ENCODE measurements at regions not wholly inside any gene's neighbourhood (a gene's known extent, or its start where the extent isn't known, plus 50 kb on each side); places are given as distances from the start of the nearest gene placed in this dataset.

- no peak overlapping the region for H3K9ac ChIP-seq (ENCODE audit: low read depth, low read length, poor library complexity)
- no peak overlapping the region for H2BK12ac ChIP-seq (ENCODE audit: low read length)
- no peak overlapping the region for H4K91ac ChIP-seq (ENCODE audit: low read depth, low read length, poor library complexity)
- H4K8ac ChIP-seq (ENCODE audit: low read depth, low read length) = no peak overlapping the region
- no peak overlapping the region for H2BK120ac ChIP-seq (ENCODE audit: low read depth, low read length)
- no peaks in the 10 kb centered on the region for H3K27me3 ChIP-seq (ENCODE audit: control insufficient read depth in 3 of 3, insufficient read depth in 3 of 3, low read depth in 1 of 3, low read length in 3 of 3)
- H3K9me3 ChIP-seq (replicated peaks in 1 of 2; ENCODE audit: control insufficient read depth in 2 of 2, insufficient read depth in 1 of 2, low read depth in 1 of 2, low read length in 2 of 2) = peaks cover 2 to 6% of the 10 kb centered on the region in 2 donors
- no peaks in the 10 kb centered on the region for H3K36me3 ChIP-seq (replicated peaks in 1 of 2; ENCODE audit: control insufficient read depth in 2 of 2, insufficient read depth in 2 of 2, low read length in 2 of 2)
- H3K14ac ChIP-seq (ENCODE audit: low read length) = no peak overlapping the region
- H3K18ac ChIP-seq (ENCODE audit: low read length) = no peak overlapping the region
- no peak overlapping the region for H2BK15ac ChIP-seq (ENCODE audit: low read length)
- H3K79me1 ChIP-seq (ENCODE audit: low read depth, low read length) = no peaks in the 10 kb centered on the region
- H3K27ac ChIP-seq (replicated peaks; ENCODE audit: low read length) = no peak overlapping the region
- H3K4ac ChIP-seq (ENCODE audit: low read length) = no peak overlapping the region
- no peak overlapping the region for H3K23ac ChIP-seq (ENCODE audit: low read depth, low read length, poor library complexity)
- no peak overlapping the region for H2BK5ac ChIP-seq (ENCODE audit: low read length)
- no peak overlapping the region for H3K4me3 ChIP-seq (ENCODE audit: low read length in 2 of 2)
- no peak overlapping the region for H2AK5ac ChIP-seq (ENCODE audit: low read depth, low read length)
- H2AFZ ChIP-seq (ENCODE audit: low read length) = no peak overlapping the region
- DNase-seq (ENCODE audit: low spot score) = no peak
- peaks cover 1 to 2% of the 10 kb centered on the region in 2 donors for H3K4me1 ChIP-seq (ENCODE audit: control insufficient read depth in 2 of 2, insufficient read depth in 1 of 2, low read depth in 1 of 2, low read length in 2 of 2)
- WGBS, 2 donors (ENCODE audit: extremely low coverage in 2 of 2, insufficient read length in 2 of 2, insufficient replicate concordance in 1 of 2) = no CpG with 5 or more reads among the region's 4 CpGs
- no peak overlapping the region for H3K4me2 ChIP-seq (ENCODE audit: insufficient read depth, low read length, poor library complexity, severe bottlenecking)
Observed at GRCh38 chr1:244318078-244318477, 133.6 kb downstream of the ADSS2 start.

GRCh38 chr1:244318512-244318911 lies 133.2 kb downstream of the ADSS2 start:
- Histone ChIP-seq H2BK15ac (ENCODE audit: low read length) (no peak overlapping the region), H3K4me3 (ENCODE audit: low read length in 2 of 2) (no peak overlapping the region), H3K36me3 (replicated peaks in 1 of 2; ENCODE audit: control insufficient read depth in 2 of 2, insufficient read depth in 2 of 2, low read length in 2 of 2) (no peaks in the 10 kb centered on the region), H3K9me3 (replicated peaks in 1 of 2; ENCODE audit: control insufficient read depth in 2 of 2, insufficient read depth in 1 of 2, low read depth in 1 of 2, low read length in 2 of 2) (peaks cover 2 to 6% of the 10 kb centered on the region in 2 donors), H3K4me2 (ENCODE audit: insufficient read depth, low read length, poor library complexity, severe bottlenecking) (no peak overlapping the region), H2AK5ac (ENCODE audit: low read depth, low read length) (no peak overlapping the region), H2BK5ac (ENCODE audit: low read length) (no peak overlapping the region), H3K79me1 (ENCODE audit: low read depth, low read length) (no peaks in the 10 kb centered on the region), H3K4ac (ENCODE audit: low read length) (no peak overlapping the region), H3K27ac (replicated peaks; ENCODE audit: low read length) (no peak overlapping the region), H4K8ac (ENCODE audit: low read depth, low read length) (no peak overlapping the region), H2AFZ (ENCODE audit: low read length) (no peak overlapping the region), H3K23ac (ENCODE audit: low read depth, low read length, poor library complexity) (no peak overlapping the region), H3K4me1 (ENCODE audit: control insufficient read depth in 2 of 2, insufficient read depth in 1 of 2, low read depth in 1 of 2, low read length in 2 of 2) (peaks cover 1 to 2% of the 10 kb centered on the region in 2 donors), H2BK12ac (ENCODE audit: low read length) (no peak overlapping the region), H3K18ac (ENCODE audit: low read length) (no peak overlapping the region), H4K91ac (ENCODE audit: low read depth, low read length, poor library complexity) (no peak overlapping the region), H3K27me3 (ENCODE audit: control insufficient read depth in 3 of 3, insufficient read depth in 3 of 3, low read depth in 1 of 3, low read length in 3 of 3) (no peaks in the 10 kb centered on the region), H3K9ac (ENCODE audit: low read depth, low read length, poor library complexity) (no peak overlapping the region), H3K14ac (ENCODE audit: low read length) (no peak overlapping the region), H2BK120ac (ENCODE audit: low read depth, low read length) (no peak overlapping the region)
- DNase-seq (ENCODE audit: low spot score) = no peak
- no CpG with 5 or more reads among the region's 5 CpGs for WGBS, 2 donors (ENCODE audit: extremely low coverage in 2 of 2, insufficient read length in 2 of 2, insufficient replicate concordance in 1 of 2)

GRCh38 chr1:244319283-244320132 lies 132.2 kb downstream of the ADSS2 start:
- no peak overlapping the region for H4K91ac ChIP-seq (ENCODE audit: low read depth, low read length, poor library complexity)
- WGBS, 2 donors (ENCODE audit: extremely low coverage in 2 of 2, insufficient read length in 2 of 2, insufficient replicate concordance in 1 of 2) = no CpG with 5 or more reads among the region's 9 CpGs
- no peak overlapping the region for H2BK15ac ChIP-seq (ENCODE audit: low read length)
- H2BK12ac ChIP-seq (ENCODE audit: low read length) = no peak overlapping the region
- H3K14ac ChIP-seq (ENCODE audit: low read length) = no peak overlapping the region
- H4K8ac ChIP-seq (ENCODE audit: low read depth, low read length) = no peak overlapping the region
- peaks cover 2 to 6% of the 10 kb centered on the region in 2 donors for H3K9me3 ChIP-seq (replicated peaks in 1 of 2; ENCODE audit: control insufficient read depth in 2 of 2, insufficient read depth in 1 of 2, low read depth in 1 of 2, low read length in 2 of 2)
- H3K27me3 ChIP-seq (ENCODE audit: control insufficient read depth in 3 of 3, insufficient read depth in 3 of 3, low read depth in 1 of 3, low read length in 3 of 3) = no peaks in the 10 kb centered on the region
- no peak overlapping the region for H2BK120ac ChIP-seq (ENCODE audit: low read depth, low read length)
- no peak for DNase-seq (ENCODE audit: low spot score)
- no peak overlapping the region for H3K23ac ChIP-seq (ENCODE audit: low read depth, low read length, poor library complexity)
- peaks cover 1 to 2% of the 10 kb centered on the region in 2 donors for H3K4me1 ChIP-seq (ENCODE audit: control insufficient read depth in 2 of 2, insufficient read depth in 1 of 2, low read depth in 1 of 2, low read length in 2 of 2)
- no peak overlapping the region for H3K9ac ChIP-seq (ENCODE audit: low read depth, low read length, poor library complexity)
- H3K4me3 ChIP-seq (ENCODE audit: low read length in 2 of 2) = no peak overlapping the region
- H3K18ac ChIP-seq (ENCODE audit: low read length) = no peak overlapping the region
- peak overlapping the region; percentile 59 for H2AFZ ChIP-seq (ENCODE audit: low read length)
- no peaks in the 10 kb centered on the region for H3K79me1 ChIP-seq (ENCODE audit: low read depth, low read length)
- no peaks in the 10 kb centered on the region for H3K36me3 ChIP-seq (replicated peaks in 1 of 2; ENCODE audit: control insufficient read depth in 2 of 2, insufficient read depth in 2 of 2, low read length in 2 of 2)
- no peak overlapping the region for H3K27ac ChIP-seq (replicated peaks; ENCODE audit: low read length)
- no peak overlapping the region for H2BK5ac ChIP-seq (ENCODE audit: low read length)
- H3K4ac ChIP-seq (ENCODE audit: low read length) = no peak overlapping the region
- no peak overlapping the region for H2AK5ac ChIP-seq (ENCODE audit: low read depth, low read length)
- H3K4me2 ChIP-seq (ENCODE audit: insufficient read depth, low read length, poor library complexity, severe bottlenecking) = no peak overlapping the region

DNA sequence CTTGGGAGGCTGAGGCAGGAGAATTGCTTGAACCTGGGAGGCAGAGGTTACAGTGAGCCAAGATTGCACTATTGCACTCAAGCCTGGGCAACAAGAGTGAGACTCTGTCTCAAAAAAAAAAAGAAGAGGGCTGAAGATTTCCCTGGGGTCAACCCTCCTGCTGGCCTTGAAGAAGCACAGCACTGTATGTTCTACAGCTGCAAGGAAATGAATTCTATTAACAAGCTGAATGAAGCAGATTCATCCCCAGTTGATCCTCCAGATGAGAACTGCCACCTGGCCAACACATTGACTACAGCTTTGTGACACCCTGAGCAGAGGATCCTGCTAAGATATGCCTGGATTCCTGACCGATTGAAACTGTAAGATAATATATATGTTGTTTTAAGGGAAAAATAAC lies 129.5 kb downstream of the ADSS2 start:
- no peak overlapping the region for H3K27ac ChIP-seq (replicated peaks; ENCODE audit: low read length)
- no peak overlapping the region for H3K14ac ChIP-seq (ENCODE audit: low read length)
- no peak overlapping the region for H2BK5ac ChIP-seq (ENCODE audit: low read length)
- no peaks in the 10 kb centered on the region for H3K27me3 ChIP-seq (ENCODE audit: control insufficient read depth in 3 of 3, insufficient read depth in 3 of 3, low read depth in 1 of 3, low read length in 3 of 3)
- no peaks in the 10 kb centered on the region for H3K36me3 ChIP-seq (replicated peaks in 1 of 2; ENCODE audit: control insufficient read depth in 2 of 2, insufficient read depth in 2 of 2, low read length in 2 of 2)
- peaks cover 2 to 6% of the 10 kb centered on the region in 2 donors for H3K9me3 ChIP-seq (replicated peaks in 1 of 2; ENCODE audit: control insufficient read depth in 2 of 2, insufficient read depth in 1 of 2, low read depth in 1 of 2, low read length in 2 of 2)
- no peak overlapping the region for H3K4me3 ChIP-seq (ENCODE audit: low read length in 2 of 2)
- H3K4me1 ChIP-seq (ENCODE audit: control insufficient read depth in 2 of 2, insufficient read depth in 1 of 2, low read depth in 1 of 2, low read length in 2 of 2) = peaks cover under 1 to 2% of the 10 kb centered on the region in 2 donors
- no peak for DNase-seq (ENCODE audit: low spot score)
- H3K4me2 ChIP-seq (ENCODE audit: insufficient read depth, low read length, poor library complexity, severe bottlenecking) = no peak overlapping the region
- no peak overlapping the region for H2AFZ ChIP-seq (ENCODE audit: low read length)
- H2BK12ac ChIP-seq (ENCODE audit: low read length) = no peak overlapping the region
- no peak overlapping the region for H3K4ac ChIP-seq (ENCODE audit: low read length)
- H4K8ac ChIP-seq (ENCODE audit: low read depth, low read length) = no peak overlapping the region
- H2AK5ac ChIP-seq (ENCODE audit: low read depth, low read length) = no peak overlapping the region
- no peak overlapping the region for H3K23ac ChIP-seq (ENCODE audit: low read depth, low read length, poor library complexity)
- no peak overlapping the region for H3K18ac ChIP-seq (ENCODE audit: low read length)
- no peak overlapping the region for H2BK120ac ChIP-seq (ENCODE audit: low read depth, low read length)
- H4K91ac ChIP-seq (ENCODE audit: low read depth, low read length, poor library complexity) = no peak overlapping the region
- H3K9ac ChIP-seq (ENCODE audit: low read depth, low read length, poor library complexity) = no peak overlapping the region
- H3K79me1 ChIP-seq (ENCODE audit: low read depth, low read length) = no peaks in the 10 kb centered on the region
- no CpG with 5 or more reads among the region's 1 CpG for WGBS, 2 donors (ENCODE audit: extremely low coverage in 2 of 2, insufficient read length in 2 of 2, insufficient replicate concordance in 1 of 2)
- H2BK15ac ChIP-seq (ENCODE audit: low read length) = no peak overlapping the region
